ENCODE measurements at regions not wholly inside any gene's neighbourhood (a gene's known extent, or its start where the extent isn't known, plus 50 kb on each side); places are given as distances from the start of the nearest gene placed in this dataset.

GRCh38 chr14:99041141-99041819 is 230.7 kb downstream of the BCL11B start:
- no peak for TF ChIP-seq POLR2A (IDR thresholded peaks at IDR 0.05; ENCODE audit: low read depth, low read length)
- no peak for DNase-seq (ENCODE audit: insufficient read length, low spot score)
- FAIRE-seq = no peak

- FAIRE-seq (no peak), DNase-seq (ENCODE audit: insufficient read length, low spot score) (no peak)
- no peak for TF ChIP-seq POLR2A (IDR thresholded peaks at IDR 0.05; ENCODE audit: low read depth, low read length)
Observed at GRCh38 chr14:99041820-99042174, 230.2 kb downstream of the BCL11B start.

- FAIRE-seq = no peak
- no peak for TF ChIP-seq POLR2A (IDR thresholded peaks at IDR 0.05; ENCODE audit: low read depth, low read length)
- no peak for DNase-seq (ENCODE audit: insufficient read length, low spot score)
Observed at GRCh38 chr14:99042381-99043266, 229.4 kb downstream of the BCL11B start.

GRCh38 chr14:99043267-99043615 is 228.8 kb downstream of the BCL11B start:
- TF ChIP-seq POLR2A (IDR thresholded peaks at IDR 0.05; ENCODE audit: low read depth, low read length) = no peak
- no peak for FAIRE-seq

GRCh38 chr14:99043756-99044155 is 228.2 kb downstream of the BCL11B start:
- no peak for TF ChIP-seq POLR2A (IDR thresholded peaks at IDR 0.05; ENCODE audit: low read depth, low read length)
- no peak for FAIRE-seq
- no peak for DNase-seq (ENCODE audit: insufficient read length, low spot score)

More at GRCh38 chr14:99043267-99043615, 228.8 kb downstream of the BCL11B start:
- DNase-seq (ENCODE audit: insufficient read length, low spot score) = no peak

GRCh38 chr14:99047441-99048031 is 224.5 kb downstream of the BCL11B start:
- no peak for DNase-seq (ENCODE audit: insufficient read length, low spot score)
- TF ChIP-seq POLR2A (IDR thresholded peaks at IDR 0.05; ENCODE audit: low read depth, low read length) = no peak
- FAIRE-seq = no peak

- no peak for FAIRE-seq
- DNase-seq (ENCODE audit: insufficient read length, low spot score) = no peak
- TF ChIP-seq POLR2A (IDR thresholded peaks at IDR 0.05; ENCODE audit: low read depth, low read length) = no peak
Observed at GRCh38 chr14:99050309-99050708, 221.7 kb downstream of the BCL11B start.

GRCh38 chr14:99052467-99052866 is 219.5 kb downstream of the BCL11B start:
- FAIRE-seq (no peak), DNase-seq (ENCODE audit: insufficient read length, low spot score) (no peak)
- TF ChIP-seq POLR2A (IDR thresholded peaks at IDR 0.05; ENCODE audit: low read depth, low read length) = no peak

GRCh38 chr14:99055019-99055418 is 217.0 kb downstream of the BCL11B start:
- no peak for FAIRE-seq
- no peak for DNase-seq (ENCODE audit: insufficient read length, low spot score)
- TF ChIP-seq POLR2A (IDR thresholded peaks at IDR 0.05; ENCODE audit: low read depth, low read length) = no peak

- TF ChIP-seq POLR2A (IDR thresholded peaks at IDR 0.05; ENCODE audit: low read depth, low read length) = no peak
- no peak for FAIRE-seq
- DNase-seq (ENCODE audit: insufficient read length, low spot score) = no peak
Observed at GRCh38 chr14:99055816-99056215, 216.2 kb downstream of the BCL11B start.

- DNase-seq (ENCODE audit: insufficient read length, low spot score) = no peak
- no peak for FAIRE-seq
- TF ChIP-seq POLR2A (IDR thresholded peaks at IDR 0.05; ENCODE audit: low read depth, low read length) = no peak
Observed at GRCh38 chr14:99057576-99058083, 214.4 kb downstream of the BCL11B start.

GRCh38 chr14:99058542-99058941 is 213.5 kb downstream of the BCL11B start:
- DNase-seq (ENCODE audit: insufficient read length, low spot score) (no peak), FAIRE-seq (no peak)
- no peak for TF ChIP-seq POLR2A (IDR thresholded peaks at IDR 0.05; ENCODE audit: low read depth, low read length)

- no peak for TF ChIP-seq POLR2A (IDR thresholded peaks at IDR 0.05; ENCODE audit: low read depth, low read length)
- no peak for FAIRE-seq
Observed at GRCh38 chr14:99062216-99062615, 209.8 kb downstream of the BCL11B start.

GRCh38 chr14:99062772-99063418 is 209.1 kb downstream of the BCL11B start:
- DNase-seq (ENCODE audit: insufficient read length, low spot score) (no peak), FAIRE-seq (no peak)
- no peak for TF ChIP-seq POLR2A (IDR thresholded peaks at IDR 0.05; ENCODE audit: low read depth, low read length)

More at GRCh38 chr14:99062216-99062615, 209.8 kb downstream of the BCL11B start:
- no peak for DNase-seq (ENCODE audit: insufficient read length, low spot score)

Data from H54 (cell line).